OCI-LY7 (cell line): ENCODE measurements at regions not wholly inside any gene's neighbourhood (a gene's known extent, or its start where the extent isn't known, plus 50 kb on each side); places are given as distances from the start of the nearest gene placed in this dataset.

Experiments used
- BruUV-seq: library from RNA; stranded (reverse); fragments of 400-500 nt; replicated peaks from 2 replicates; lab custom pipeline; 2021; lab: Mats Ljungman, UMichigan
- CTCF ChIA-PET: fragments of 300-600 bp; sonication (Branson Sonifier 250); formaldehyde crosslinking; loops from one replicate; lab custom pipeline; 2022; ENCODE audit warnings: antibody characterized with exemption; ENCODE audit not compliant: unreplicated experiment; lab: Charles Lee
- POLR2A ChIA-PET: fragments of 300-600 bp; sonication (Branson Sonifier 250); formaldehyde crosslinking; loops from one replicate; lab custom pipeline; 2022; ENCODE audit warnings: antibody characterized with exemption; lab: Charles Lee
- DNase-seq: peaks from one replicate; pipeline ENCODE4 v3.0.0-alpha.2; 2015; ENCODE audit warnings: low spot score
- H2AFZ ChIP-seq: fragments of 200-600 bp; sonication (generic), shearing (Covaris generic); 2 replicates; pipeline ENCODE4 v1.6.1; 2014; ENCODE audit warnings: mild to moderate bottlenecking, antibody characterized with exemption, low read length, moderate library complexity
- H3K27ac ChIP-seq: fragments of 200-600 bp; sonication (generic); 2 replicates; pipeline ENCODE4 v1.5.1; 2014; ENCODE audit warnings: mixed run types, low read depth, mild to moderate bottlenecking, moderate library complexity, low read length, inconsistent platforms; ENCODE audit not compliant: poor library complexity, severe bottlenecking
- H3K36me3 ChIP-seq: fragments of 200-600 bp; sonication (generic); 2 replicates; pipeline ENCODE4 v1.6.1; 2014; ENCODE audit warnings: mild to moderate bottlenecking, antibody characterized with exemption, low read length, moderate library complexity, mixed read lengths; ENCODE audit not compliant: insufficient read depth
- H3K4me1 ChIP-seq: fragments of 200-600 bp; sonication (generic); 2 replicates; pipeline ENCODE4 v1.5.1; 2014; ENCODE audit warnings: mild to moderate bottlenecking, low read length; ENCODE audit not compliant: insufficient read depth, poor library complexity, severe bottlenecking
- H3K4me2 ChIP-seq: fragments of 200-600 bp; sonication (generic); 2 replicates; pipeline ENCODE4 v1.6.1; 2014; ENCODE audit warnings: mild to moderate bottlenecking, low read length
- H3K4me3 ChIP-seq: fragments of 200-600 bp; sonication (generic); 2 replicates; pipeline ENCODE4 v1.5.1; 2014; ENCODE audit warnings: mild to moderate bottlenecking, low read depth, low read length; ENCODE audit not compliant: poor library complexity, severe bottlenecking
- H3K79me2 ChIP-seq: fragments of 200-600 bp; sonication (generic); 2 replicates; pipeline ENCODE4 v1.6.1; 2016; ENCODE audit warnings: low read depth, mild to moderate bottlenecking, low read length, moderate library complexity, mixed read lengths; ENCODE audit not compliant: insufficient read depth
- H3K9me2 ChIP-seq: fragments of 200-600 bp; sonication (generic); 2 replicates; pipeline ENCODE4 v1.6.1; 2016; ENCODE audit warnings: mild to moderate bottlenecking, low read length, mixed read lengths; ENCODE audit not compliant: insufficient read depth
- H3K9me3 ChIP-seq: fragments of 200-600 bp; sonication (generic); 2 replicates; pipeline ENCODE4 v1.6.1; 2014; ENCODE audit warnings: mild to moderate bottlenecking, mixed run types, low read length, mixed read lengths
- H4K20me1 ChIP-seq: fragments of 200-600 bp; sonication (generic); 2 replicates; pipeline ENCODE4 v1.6.1; 2014; ENCODE audit warnings: mild to moderate bottlenecking, antibody characterized with exemption, low read length, moderate library complexity, mixed read lengths; ENCODE audit not compliant: insufficient read depth
- EZH2phosphoT487 ChIP-seq: fragments of 200-600 bp; sonication (generic); IDR thresholded peaks from 2 replicates; pipeline ENCODE4 v1.6.1; 2018; ENCODE audit warnings: low read depth, borderline replicate concordance, mild to moderate bottlenecking, mixed run types, antibody characterized with exemption, low read length, moderate library complexity, mixed read lengths
- intact Hi-C: fragments of 100-400 bp; cut with micrococcal nuclease; formaldehyde crosslinking; loops from one replicate; pipeline ENCODE4 v1.10.0; 2022; ENCODE audit not compliant: unreplicated experiment
- TF ChIP-seq, protein P1 (sequence below): fragments of 200-600 bp; sonication (generic); conservative IDR thresholded peaks from 2 replicates; pipeline ENCODE4 v1.5.1; 2014; ENCODE audit warnings: mild to moderate bottlenecking, antibody characterized with exemption, low read length, moderate library complexity, mixed read lengths

DNA sequence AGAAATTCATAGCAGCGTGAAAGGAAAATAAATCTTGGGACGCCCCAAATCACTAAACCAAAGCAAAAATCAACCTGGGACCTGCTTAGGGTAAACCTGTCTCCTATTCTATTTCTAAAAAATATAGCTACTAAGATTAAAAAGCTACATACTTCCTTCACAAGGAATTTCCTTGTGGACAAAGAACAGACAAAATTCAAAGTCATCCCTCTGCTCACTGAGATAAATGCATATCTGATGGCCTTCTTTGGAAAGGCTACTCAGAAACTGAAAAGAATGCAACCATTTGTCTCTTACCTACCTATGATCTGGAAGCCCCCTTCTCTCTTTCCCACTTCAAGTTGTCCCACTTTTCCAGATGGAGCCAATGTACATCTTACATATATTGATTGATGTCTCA is 93.0 kb upstream of the CNOT2 start:
- no TSS peak for BruUV-seq
- Histone ChIP-seq H3K9me3 (peaks cover 15% of the 10 kb centered on the region), H3K4me3 (no peak overlapping the region), H3K36me3 (no peaks in the 10 kb centered on the region), H3K9me2 (no peaks in the 10 kb centered on the region), H2AFZ (no peak overlapping the region), H3K4me2 (no peak overlapping the region), H4K20me1 (no peaks in the 10 kb centered on the region), H3K4me1 (no peaks in the 10 kb centered on the region), H3K27ac (no peak overlapping the region), H3K79me2 (no peaks in the 10 kb centered on the region)
- intact Hi-C loops, result no loop called here
- DNase-seq, result no peak
- TF ChIP-seq EZH2phosphoT487, result no peak
- TF ChIP-seq, protein P1, sequence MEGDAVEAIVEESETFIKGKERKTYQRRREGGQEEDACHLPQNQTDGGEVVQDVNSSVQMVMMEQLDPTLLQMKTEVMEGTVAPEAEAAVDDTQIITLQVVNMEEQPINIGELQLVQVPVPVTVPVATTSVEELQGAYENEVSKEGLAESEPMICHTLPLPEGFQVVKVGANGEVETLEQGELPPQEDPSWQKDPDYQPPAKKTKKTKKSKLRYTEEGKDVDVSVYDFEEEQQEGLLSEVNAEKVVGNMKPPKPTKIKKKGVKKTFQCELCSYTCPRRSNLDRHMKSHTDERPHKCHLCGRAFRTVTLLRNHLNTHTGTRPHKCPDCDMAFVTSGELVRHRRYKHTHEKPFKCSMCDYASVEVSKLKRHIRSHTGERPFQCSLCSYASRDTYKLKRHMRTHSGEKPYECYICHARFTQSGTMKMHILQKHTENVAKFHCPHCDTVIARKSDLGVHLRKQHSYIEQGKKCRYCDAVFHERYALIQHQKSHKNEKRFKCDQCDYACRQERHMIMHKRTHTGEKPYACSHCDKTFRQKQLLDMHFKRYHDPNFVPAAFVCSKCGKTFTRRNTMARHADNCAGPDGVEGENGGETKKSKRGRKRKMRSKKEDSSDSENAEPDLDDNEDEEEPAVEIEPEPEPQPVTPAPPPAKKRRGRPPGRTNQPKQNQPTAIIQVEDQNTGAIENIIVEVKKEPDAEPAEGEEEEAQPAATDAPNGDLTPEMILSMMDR, result no peak
- ChIA-PET POLR2A (interaction anchor here (0.9 to 1.1 kb wide), 2 partner anchors 23 to 32 kb away, joined by 3 read pairs; no protein-coding TSS in a partner anchor), CTCF (no interaction called here)

DNA sequence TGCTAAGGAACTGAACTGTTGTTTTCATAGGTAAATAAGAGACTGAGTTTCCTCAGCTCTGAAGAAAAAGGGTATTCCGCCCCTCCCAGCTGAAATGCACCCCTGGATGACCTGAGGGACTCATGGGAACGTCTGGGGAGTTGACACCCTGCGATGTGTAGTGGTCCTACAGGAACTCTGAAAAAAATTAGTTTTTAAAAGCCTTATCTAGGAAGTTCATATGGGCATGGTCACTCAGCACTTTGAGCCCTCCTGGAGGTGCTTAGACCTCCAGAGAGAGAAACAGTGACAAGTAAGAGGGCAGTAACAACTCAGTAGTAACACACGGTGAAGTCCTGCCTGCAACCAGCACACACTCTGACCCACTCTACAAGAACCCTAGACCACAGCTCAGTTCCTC is 91.2 kb upstream of the CNOT2 start:
- intact Hi-C loops, result no loop called here
- BruUV-seq, result no TSS peak
- peaks cover 31% of the 10 kb centered on the region for H3K9me3 ChIP-seq
- DNase-seq, result no peak
- H3K4me1 ChIP-seq, result no peaks in the 10 kb centered on the region
- H3K9me2 ChIP-seq, result no peaks in the 10 kb centered on the region
- no peak for TF ChIP-seq EZH2phosphoT487
- TF ChIP-seq, protein P1, result no peak
- no peak overlapping the region for H3K4me2 ChIP-seq
- H3K79me2 ChIP-seq, result no peaks in the 10 kb centered on the region
- no peak overlapping the region for H2AFZ ChIP-seq
- no peaks in the 10 kb centered on the region for H3K36me3 ChIP-seq
- no peak overlapping the region for H3K4me3 ChIP-seq
- ChIA-PET POLR2A (interaction anchor here (0.6 kb wide), 1 partner anchor 149 kb away, joined by 4 read pairs; no protein-coding TSS in a partner anchor), CTCF (no interaction called here)
- no peaks in the 10 kb centered on the region for H4K20me1 ChIP-seq
- no peak overlapping the region for H3K27ac ChIP-seq

DNA sequence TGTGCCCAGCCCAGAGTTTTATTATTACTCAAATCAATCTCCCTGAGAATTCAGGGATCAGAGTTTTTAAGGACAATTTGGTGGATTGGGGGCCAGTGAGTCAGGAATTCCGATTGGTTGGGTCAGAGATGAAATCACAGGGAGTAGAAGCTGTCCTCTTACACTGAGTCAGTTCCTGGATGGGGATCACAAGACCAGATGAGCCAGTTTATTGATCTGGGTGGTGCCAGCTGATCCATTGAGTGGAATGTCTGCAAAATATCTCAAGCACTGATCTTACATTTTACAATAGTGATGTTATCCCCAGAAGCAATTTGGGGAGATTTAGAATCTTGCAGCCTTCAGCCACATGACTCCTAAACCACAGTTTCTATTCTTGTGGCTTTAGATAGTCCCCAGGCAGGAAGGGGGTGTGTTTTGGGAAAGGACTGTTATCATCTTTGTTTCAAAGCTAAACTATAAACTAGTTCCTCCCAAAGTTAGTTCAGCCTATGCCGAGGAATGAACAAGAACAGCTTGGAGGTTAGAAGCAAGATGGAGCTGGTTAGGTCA is 89.1 kb upstream of the CNOT2 start:
- no TSS peak for BruUV-seq
- Histone ChIP-seq H4K20me1 (no peaks in the 10 kb centered on the region), H3K9me2 (no peaks in the 10 kb centered on the region), H2AFZ (no peak overlapping the region), H3K4me2 (no peak overlapping the region), H3K79me2 (no peaks in the 10 kb centered on the region), H3K27ac (no peak overlapping the region), H3K36me3 (no peaks in the 10 kb centered on the region), H3K4me3 (no peak overlapping the region), H3K9me3 (peaks cover 40% of the 10 kb centered on the region), H3K4me1 (no peaks in the 10 kb centered on the region)
- intact Hi-C loops, result no loop called here
- CTCF ChIA-PET, result no interaction called here
- POLR2A ChIA-PET, result no interaction called here
- TF ChIP-seq, protein P1, result no peak
- no peak for TF ChIP-seq EZH2phosphoT487
- no peak for DNase-seq
